Type B pancreatic cell (in vitro differentiated cells): ENCODE measurements at regions not wholly inside any gene's neighbourhood (a gene's known extent, or its start where the extent isn't known, plus 50 kb on each side); places are given as distances from the start of the nearest gene placed in this dataset.

Experiments used
- DNase-seq: peaks from one replicate; pipeline ENCODE4 v3.0.0; 2021; ENCODE audit warnings: mixed read lengths; ENCODE audit not compliant: unreplicated experiment; ENCODE audit errors: extremely low spot score
- H3K27ac Mint-ChIP-seq: 2 replicates; pipeline ENCODE4 v1.8.0; 2021; ENCODE audit warnings: mild to moderate bottlenecking, mixed read lengths
- H3K27me3 Mint-ChIP-seq: 2 replicates; pipeline ENCODE4 v1.8.0; 2021; ENCODE audit warnings: mixed read lengths
- H3K36me3 Mint-ChIP-seq: 2 replicates; pipeline ENCODE4 v1.8.0; 2021; ENCODE audit warnings: mixed read lengths
- H3K4me1 Mint-ChIP-seq: one replicate; pipeline ENCODE4 v1.8.0; 2021; ENCODE audit warnings: mixed read lengths; ENCODE audit not compliant: unreplicated experiment
- H3K4me3 Mint-ChIP-seq: 2 replicates; pipeline ENCODE4 v1.8.0; 2021; ENCODE audit warnings: mild to moderate bottlenecking, mixed read lengths
- H3K9me3 Mint-ChIP-seq: 2 replicates; pipeline ENCODE4 v1.8.0; 2021; ENCODE audit warnings: mixed read lengths
- CTCF ChIP-seq: fragments of 200-600 bp; sonication (generic); conservative IDR thresholded peaks from 2 replicates; pipeline ENCODE4 v1.5.0; 2021; ENCODE audit warnings: antibody characterized with exemption, mild to moderate bottlenecking

- Mint-ChIP-seq H3K36me3 (no peaks in the 10 kb centered on the region), H3K4me3 (no peak overlapping the region), H3K4me1 (no peaks in the 10 kb centered on the region), H3K27me3 (peaks cover 4% of the 10 kb centered on the region), H3K9me3 (no peaks in the 10 kb centered on the region), H3K27ac (no peak overlapping the region)
- TF ChIP-seq CTCF = no peak
- no peak for DNase-seq
Measured at GRCh38 chr2:67255933-67256615, 141.1 kb upstream of the ETAA1 start.

DNA sequence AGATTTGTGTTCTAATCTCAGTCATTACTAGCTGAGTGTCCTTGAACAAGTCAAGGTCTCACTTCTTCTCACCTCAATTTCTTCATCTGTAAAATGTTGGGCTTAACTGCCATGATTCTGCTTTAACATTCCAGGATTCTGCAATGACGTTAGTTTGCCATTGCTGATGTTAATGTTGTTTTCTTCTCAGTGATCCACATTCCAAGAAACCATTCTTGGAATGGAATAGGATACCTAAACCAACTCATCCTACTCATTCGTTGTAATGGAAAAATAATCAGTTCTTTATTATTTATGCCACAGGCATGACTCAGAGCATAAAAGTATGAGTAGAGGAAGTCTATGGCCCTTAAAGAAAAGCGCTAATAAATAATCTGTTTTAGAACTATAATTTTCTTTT lies 140.2 kb upstream of the ETAA1 start:
- Mint-ChIP-seq H3K4me1 (no peaks in the 10 kb centered on the region), H3K4me3 (no peak overlapping the region), H3K27ac (no peak overlapping the region), H3K36me3 (no peaks in the 10 kb centered on the region), H3K27me3 (peaks cover 4% of the 10 kb centered on the region), H3K9me3 (no peaks in the 10 kb centered on the region)
- no peak for DNase-seq
- no peak for TF ChIP-seq CTCF

DNA sequence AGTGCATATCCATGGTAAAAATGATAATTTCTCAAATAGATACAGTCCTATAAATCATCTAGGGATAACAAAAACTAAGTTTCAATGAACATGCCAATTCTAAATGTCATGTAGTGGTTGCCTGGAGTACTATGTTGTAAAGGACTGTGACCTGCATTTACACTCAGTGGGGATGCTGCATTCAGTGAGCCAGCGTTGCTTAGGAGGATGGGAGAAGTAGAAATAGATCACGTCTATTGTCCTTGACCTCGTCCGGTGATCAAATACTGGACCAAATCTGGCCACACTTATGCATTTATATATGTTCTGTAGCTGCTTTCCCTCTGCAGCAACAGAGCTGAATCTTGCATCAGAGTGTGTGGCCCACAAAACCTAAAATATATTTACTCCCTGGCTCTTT lies 139.0 kb upstream of the ETAA1 start:
- Mint-ChIP-seq H3K9me3 (no peaks in the 10 kb centered on the region), H3K27ac (no peak overlapping the region), H3K27me3 (peaks cover 4% of the 10 kb centered on the region), H3K36me3 (no peaks in the 10 kb centered on the region), H3K4me1 (no peaks in the 10 kb centered on the region), H3K4me3 (no peak overlapping the region)
- TF ChIP-seq CTCF = no peak
- DNase-seq = no peak

DNA sequence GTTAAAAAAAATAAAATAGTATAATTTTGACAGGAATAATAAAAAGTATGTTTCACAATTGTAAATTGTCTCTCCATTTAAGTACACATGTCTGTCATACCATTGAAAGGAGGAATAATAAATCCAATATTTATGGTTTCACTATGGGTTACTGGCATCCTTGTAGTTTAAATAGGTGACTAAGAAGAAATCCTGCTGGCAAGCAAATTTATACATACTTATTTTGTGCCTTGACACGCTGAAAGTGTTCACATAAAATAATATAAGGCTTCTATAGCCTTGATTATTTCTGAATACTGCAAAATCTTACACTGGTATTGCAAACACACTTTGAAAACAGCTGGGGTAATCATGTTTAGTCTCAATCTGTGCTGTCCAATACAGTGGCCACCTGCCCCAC lies 138.3 kb upstream of the ETAA1 start:
- Mint-ChIP-seq H3K4me1 (no peaks in the 10 kb centered on the region), H3K4me3 (no peak overlapping the region), H3K9me3 (no peaks in the 10 kb centered on the region), H3K36me3 (no peaks in the 10 kb centered on the region), H3K27ac (no peak overlapping the region), H3K27me3 (peaks cover 4% of the 10 kb centered on the region)
- no peak for DNase-seq
- TF ChIP-seq CTCF = no peak

DNA sequence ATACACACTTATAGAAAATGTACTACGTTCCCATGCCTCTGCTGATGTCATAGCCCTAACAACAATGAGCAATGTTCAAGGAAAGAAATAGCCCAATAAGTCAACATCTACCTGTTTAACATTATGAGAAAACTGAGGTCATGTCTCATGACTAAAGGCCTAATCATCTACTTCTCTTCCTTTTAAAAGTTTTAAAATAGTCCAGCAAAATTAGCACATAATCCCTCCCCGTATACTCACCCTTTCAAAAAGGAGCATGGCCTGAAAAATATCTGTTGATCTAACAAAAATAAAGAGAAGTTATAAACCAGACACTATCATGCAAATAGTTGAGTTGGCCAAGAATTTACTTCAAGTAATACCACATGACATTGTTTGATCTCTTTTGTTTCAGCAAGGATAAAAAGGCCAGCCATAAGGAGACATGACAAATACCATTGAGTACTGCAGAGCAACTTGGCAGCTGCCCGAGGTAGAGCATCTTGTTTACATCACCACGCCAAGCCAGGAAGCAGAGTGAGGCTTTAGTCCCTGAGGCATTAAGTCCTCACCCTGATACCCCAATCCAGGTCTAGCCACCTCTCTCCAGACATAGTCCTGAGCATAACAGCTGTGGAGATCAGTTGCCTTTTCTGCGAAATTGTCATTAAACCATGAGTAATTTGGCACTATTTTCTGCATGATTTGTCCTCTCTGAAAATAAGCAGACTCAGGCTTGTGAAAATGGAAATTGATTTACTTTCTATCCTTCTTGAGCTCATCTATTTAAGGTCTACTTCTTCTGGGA lies 137.4 kb upstream of the ETAA1 start:
- Mint-ChIP-seq H3K9me3 (no peaks in the 10 kb centered on the region), H3K27ac (no peak overlapping the region), H3K4me1 (no peaks in the 10 kb centered on the region), H3K4me3 (no peak overlapping the region), H3K27me3 (no peaks in the 10 kb centered on the region), H3K36me3 (no peaks in the 10 kb centered on the region)
- DNase-seq = no peak
- no peak for TF ChIP-seq CTCF
